Cerebellar cortex (tissue), 1 donor: ENCODE measurements at regions not wholly inside any gene's neighbourhood (a gene's known extent, or its start where the extent isn't known, plus 50 kb on each side); places are given as distances from the start of the nearest gene placed in this dataset.

ENCODE experiments used
- DNase-seq: peaks from one replicate; pipeline ENCODE4 v3.0.0-alpha.2; 2015; ENCODE audit warnings: low spot score

GRCh38 chr9:118313965-118314364 is 609.8 kb downstream of the TLR4 start:
- DNase-seq: no peak

GRCh38 chr9:118316831-118317343 is 612.7 kb downstream of the TLR4 start:
- no peak for DNase-seq

GRCh38 chr9:118318770-118319431 is 614.7 kb downstream of the TLR4 start:
- DNase-seq: no peak

- peak; percentile 60 for DNase-seq
Measured at GRCh38 chr9:118321788-118322187, 617.6 kb downstream of the TLR4 start.

GRCh38 chr9:118324706-118325105 is 620.5 kb downstream of the TLR4 start:
- no peak for DNase-seq

GRCh38 chr9:118325757-118326156 is 621.6 kb downstream of the TLR4 start:
- no peak for DNase-seq

- DNase-seq: no peak
Measured at GRCh38 chr9:118326326-118326725, 622.1 kb downstream of the TLR4 start.

GRCh38 chr9:118330191-118330986 is 626.2 kb downstream of the TLR4 start:
- no peak for DNase-seq

- DNase-seq: peak; percentile 41
Measured at GRCh38 chr9:118331622-118332045, 627.4 kb downstream of the TLR4 start.

- DNase-seq: no peak
Measured at GRCh38 chr9:118336250-118336942, 632.2 kb downstream of the TLR4 start.

GRCh38 chr9:118336943-118337330 is 632.7 kb downstream of the TLR4 start:
- DNase-seq: no peak

GRCh38 chr9:118360036-118360435 is 655.8 kb downstream of the TLR4 start:
- no peak for DNase-seq

GRCh38 chr9:118362123-118362522 is 657.9 kb downstream of the TLR4 start:
- DNase-seq: no peak

GRCh38 chr9:118362596-118362995 is 658.4 kb downstream of the TLR4 start:
- no peak for DNase-seq

- no peak for DNase-seq
Measured at GRCh38 chr9:118364266-118365106, 660.3 kb downstream of the TLR4 start.

- no peak for DNase-seq
Measured at GRCh38 chr9:118366228-118366627, 662.0 kb downstream of the TLR4 start.

- DNase-seq: no peak
Measured at GRCh38 chr9:118367383-118367782, 663.2 kb downstream of the TLR4 start.

GRCh38 chr9:118384531-118385100 is 680.4 kb downstream of the TLR4 start:
- DNase-seq: no peak

GRCh38 chr9:118395415-118395814 is 691.2 kb downstream of the TLR4 start:
- no peak for DNase-seq

- no peak for DNase-seq
Measured at GRCh38 chr9:118401546-118401945, 697.3 kb downstream of the TLR4 start.

GRCh38 chr9:118414676-118415075 is 710.5 kb downstream of the TLR4 start:
- no peak for DNase-seq
